OCI-LY1 (cell line): ENCODE measurements at regions not wholly inside any gene's neighbourhood (a gene's known extent, or its start where the extent isn't known, plus 50 kb on each side); places are given as distances from the start of the nearest gene placed in this dataset.

Source experiments
- H2AFZ ChIP-seq: fragments of 200-600 bp; sonication (generic), shearing (Covaris generic); 2 replicates; pipeline ENCODE4 v1.6.0; 2014; ENCODE audit warnings: antibody characterized with exemption, mild to moderate bottlenecking, low read length
- H3F3A ChIP-seq: fragments of 200-600 bp; sonication (generic), shearing (Covaris generic); 2 replicates; pipeline ENCODE4 v1.6.0; 2014; ENCODE audit warnings: mild to moderate bottlenecking, antibody characterized with exemption, low read length, moderate library complexity; ENCODE audit not compliant: insufficient read depth
- H3K27ac ChIP-seq: fragments of 200-600 bp; sonication (generic); 2 replicates; pipeline ENCODE4 v1.5.1; 2014; ENCODE audit warnings: low read length, mixed run types, mild to moderate bottlenecking, low read depth; ENCODE audit not compliant: poor library complexity, severe bottlenecking
- H3K27me3 ChIP-seq: fragments of 200-600 bp; sonication (generic); 2 replicates; pipeline ENCODE4 v1.6.0; 2014; ENCODE audit warnings: antibody characterized with exemption, mild to moderate bottlenecking, low read length, moderate library complexity; ENCODE audit not compliant: insufficient read depth
- H3K36me3 ChIP-seq: fragments of 200-600 bp; sonication (generic); 2 replicates; pipeline ENCODE4 v1.6.1; 2014; ENCODE audit warnings: mild to moderate bottlenecking, antibody characterized with exemption, low read length, moderate library complexity, mixed read lengths; ENCODE audit not compliant: insufficient read depth
- H3K4me1 ChIP-seq: fragments of 200-600 bp; sonication (generic); 2 replicates; pipeline ENCODE4 v1.5.1; 2014; ENCODE audit warnings: mild to moderate bottlenecking, low read length, moderate library complexity; ENCODE audit not compliant: insufficient read depth, severe bottlenecking
- H3K4me2 ChIP-seq: fragments of 200-600 bp; sonication (generic), shearing (Covaris generic); 2 replicates; pipeline ENCODE4 v1.6.1; 2014; ENCODE audit warnings: low read length
- H3K4me3 ChIP-seq: fragments of 200-600 bp; sonication (generic); 2 replicates; pipeline ENCODE4 v1.5.1; 2014; ENCODE audit warnings: low read length, low read depth, mild to moderate bottlenecking, mixed read lengths; ENCODE audit not compliant: poor library complexity, severe bottlenecking
- H3K79me2 ChIP-seq: fragments of 200-600 bp; shearing (Covaris generic); 2 replicates; pipeline ENCODE4 v1.6.1; 2016; ENCODE audit warnings: mixed run types, low read length, mixed read lengths; ENCODE audit not compliant: insufficient read depth
- H3K9ac ChIP-seq: fragments of 200-600 bp; sonication (generic), shearing (Covaris generic); 2 replicates; pipeline ENCODE4 v1.6.1; 2014; ENCODE audit warnings: mild to moderate bottlenecking, low read length, mixed read lengths
- H3K9me2 ChIP-seq: fragments of 200-600 bp; sonication (generic), shearing (Covaris generic); 2 replicates; pipeline ENCODE4 v1.6.1; 2014; ENCODE audit warnings: low read depth, mild to moderate bottlenecking, low read length, mixed read lengths
- H3K9me3 ChIP-seq: fragments of 200-600 bp; shearing (Covaris generic); 2 replicates; pipeline ENCODE4 v1.6.1; 2014; ENCODE audit warnings: low read length, mixed read lengths
- H4K20me1 ChIP-seq: fragments of 200-600 bp; sonication (generic), shearing (Covaris generic); 2 replicates; pipeline ENCODE4 v1.6.0; 2016; ENCODE audit warnings: mild to moderate bottlenecking, low read length; ENCODE audit not compliant: insufficient read depth
- CTCF ChIP-seq: fragments of 200-600 bp; sonication (generic), shearing (Covaris generic); IDR thresholded peaks from 2 replicates; pipeline ENCODE4 v1.5.1; 2017; ENCODE audit warnings: mild to moderate bottlenecking, antibody characterized with exemption, low read length, moderate library complexity, mixed read lengths
- EZH2 ChIP-seq: fragments of 200-600 bp; sonication (generic), shearing (Covaris generic); IDR thresholded peaks from 2 replicates; pipeline ENCODE4 v1.8.0; 2017; ENCODE audit warnings: borderline replicate concordance, mixed run types, mild to moderate bottlenecking, antibody characterized with exemption, low read length, moderate library complexity, mixed read lengths

- Histone ChIP-seq H3K4me1 (peaks cover 31% of the 10 kb centered on the region), H3K79me2 (no peaks in the 10 kb centered on the region), H4K20me1 (no peaks in the 10 kb centered on the region), H3K4me3 (no peak overlapping the region), H3K27ac (peak overlapping the region; percentile 69), H3K36me3 (no peaks in the 10 kb centered on the region; the same call in 1 of the 2 replicates), H3F3A (no peaks in the 10 kb centered on the region), H3K9ac (peak overlapping the region; percentile 31; the same call in 1 of the 2 replicates), H3K9me3 (peaks cover 6% of the 10 kb centered on the region; the same call in 1 of the 2 replicates), H3K9me2 (no peaks in the 10 kb centered on the region), H3K4me2 (peak overlapping the region; percentile 42), H3K27me3 (no peaks in the 10 kb centered on the region), H2AFZ (no peak overlapping the region)
- TF ChIP-seq EZH2 (no peak), CTCF (no peak)
Measured at GRCh38 chr16:64453646-64454045, 668.2 kb downstream of the CDH11 start.

DNA sequence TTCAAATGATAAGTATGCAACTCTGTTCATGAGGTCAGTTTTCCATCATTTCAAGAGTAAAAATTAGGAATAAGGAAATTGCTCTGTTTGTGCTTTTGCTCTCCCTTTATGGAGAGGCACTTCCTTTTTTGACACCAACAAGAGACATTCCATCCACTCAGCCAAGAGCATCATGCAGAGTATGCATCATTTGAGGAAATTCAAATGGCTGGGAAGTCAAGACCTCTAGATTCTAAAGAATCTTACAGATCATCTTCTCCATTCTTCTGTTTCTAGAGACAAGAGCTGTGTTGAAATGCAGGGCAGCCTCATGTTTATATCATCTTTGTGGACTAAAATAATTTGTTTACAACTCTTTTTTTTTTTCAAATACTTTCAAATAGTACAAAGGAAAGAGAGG, 669.4 kb downstream of the CDH11 start:
- Histone ChIP-seq H3K9ac (no peak overlapping the region), H3K4me3 (no peak overlapping the region), H3K4me1 (peaks cover 35% of the 10 kb centered on the region), H3K36me3 (no peaks in the 10 kb centered on the region; the same call in 1 of the 2 replicates), H3K27me3 (no peaks in the 10 kb centered on the region), H3F3A (no peaks in the 10 kb centered on the region), H3K9me2 (no peaks in the 10 kb centered on the region), H3K79me2 (no peaks in the 10 kb centered on the region), H3K27ac (no peak overlapping the region), H4K20me1 (no peaks in the 10 kb centered on the region), H3K4me2 (no peak overlapping the region), H3K9me3 (peaks cover 8% of the 10 kb centered on the region; the same call in 1 of the 2 replicates), H2AFZ (no peak overlapping the region)
- no peak for TF ChIP-seq EZH2
- no peak for TF ChIP-seq CTCF

GRCh38 chr16:64450177-64450576, 671.7 kb downstream of the CDH11 start:
- H3K9me3 ChIP-seq, result peaks cover 8% of the 10 kb centered on the region; the same call in 1 of the 2 replicates
- no peaks in the 10 kb centered on the region for H4K20me1 ChIP-seq
- H2AFZ ChIP-seq, result no peak overlapping the region
- H3K4me2 ChIP-seq, result no peak overlapping the region
- peaks cover 35% of the 10 kb centered on the region for H3K4me1 ChIP-seq
- H3K9ac ChIP-seq, result no peak overlapping the region
- H3K79me2 ChIP-seq, result no peaks in the 10 kb centered on the region
- H3K27me3 ChIP-seq, result no peaks in the 10 kb centered on the region
- no peaks in the 10 kb centered on the region; the same call in 1 of the 2 replicates for H3K36me3 ChIP-seq
- no peak overlapping the region for H3K27ac ChIP-seq
- H3K4me3 ChIP-seq, result no peak overlapping the region
- H3F3A ChIP-seq, result no peaks in the 10 kb centered on the region
- H3K9me2 ChIP-seq, result no peaks in the 10 kb centered on the region
- TF ChIP-seq EZH2, result no peak
- TF ChIP-seq CTCF, result no peak
